CD8-positive, alpha-beta memory T cell (primary cell): ENCODE measurements at regions not wholly inside any gene's neighbourhood (a gene's known extent, or its start where the extent isn't known, plus 50 kb on each side); places are given as distances from the start of the nearest gene placed in this dataset.
"Not testable (repeated sequence)": the region's sequence is repeated elsewhere in the genome, so short reads cannot be mapped to it uniquely, and the experiment has no call there.

Source experiments
- CTCF ChIA-PET: fragments of 350-600 bp; sonication (Branson Sonifier 250); formaldehyde crosslinking; loops from one replicate; lab custom pipeline; 2021; ENCODE audit warnings: antibody characterized with exemption; lab: Charles Lee
- POLR2A ChIA-PET: fragments of 350-600 bp; sonication (Branson Sonifier 250); formaldehyde crosslinking; loops from one replicate; lab custom pipeline; 2021; ENCODE audit warnings: antibody characterized with exemption; lab: Charles Lee
- DNase-seq, 5 donors: peaks; one replicate each; pipeline versions ENCODE4 v3.0.0 to v3.0.0-alpha.2; 2020 to 2022; ENCODE audit warnings: mixed read lengths in 1 of 5
- H3K27ac ChIP-seq: one replicate; pipeline ENCODE4 v1.7.0; 2013; ENCODE audit warnings: low read depth, mild to moderate bottlenecking, low read length, moderate library complexity
- H3K27me3 ChIP-seq: 2 replicates; pipeline ENCODE4 v1.7.0; 2013; ENCODE audit warnings: low read length, mild to moderate bottlenecking; ENCODE audit not compliant: insufficient read depth, poor library complexity, severe bottlenecking
- H3K36me3 ChIP-seq: 2 replicates; pipeline ENCODE4 v1.7.0; 2013; ENCODE audit warnings: mild to moderate bottlenecking, low read length, moderate library complexity; ENCODE audit not compliant: insufficient read depth
- H3K4me1 ChIP-seq: 2 replicates; pipeline ENCODE4 v1.7.0; 2013; ENCODE audit warnings: mild to moderate bottlenecking, low read length, moderate library complexity; ENCODE audit not compliant: insufficient read depth
- H3K4me3 ChIP-seq: 2 replicates; pipeline ENCODE4 v1.7.0; 2013; ENCODE audit warnings: mild to moderate bottlenecking, low read length
- H3K9me3 ChIP-seq: 2 replicates; pipeline ENCODE4 v1.7.0; 2013; ENCODE audit warnings: mild to moderate bottlenecking, low read length
- H3K27ac Mint-ChIP-seq, 8 donors: one replicate each; pipeline ENCODE4 v1.8.0; 2020 to 2021; ENCODE audit warnings: mixed read lengths in 8 of 8, mild to moderate bottlenecking in 6 of 8, inconsistent platforms in 3 of 8, moderate library complexity in 3 of 8
- H3K27me3 Mint-ChIP-seq, 2 donors: one replicate each; pipeline ENCODE4 v1.8.0; 2020 to 2021; ENCODE audit warnings: mixed read lengths in 2 of 2, mild to moderate bottlenecking in 1 of 2, moderate library complexity in 1 of 2
- H3K36me3 Mint-ChIP-seq, 3 donors: one replicate each; pipeline ENCODE4 v1.8.0; 2020 to 2021; ENCODE audit warnings: mixed read lengths in 3 of 3, inconsistent platforms in 1 of 3, mild to moderate bottlenecking in 1 of 3
- H3K4me1 Mint-ChIP-seq, 3 donors: one replicate each; pipeline ENCODE4 v1.8.0; 2020 to 2021; ENCODE audit warnings: mixed read lengths in 3 of 3, inconsistent platforms in 1 of 3, mild to moderate bottlenecking in 1 of 3
- H3K4me3 Mint-ChIP-seq, 7 donors: one replicate each; pipeline ENCODE4 v1.8.0; 2020 to 2021; ENCODE audit warnings: mixed read lengths in 7 of 7, mild to moderate bottlenecking in 6 of 7, moderate library complexity in 4 of 7, inconsistent platforms in 2 of 7
- H3K9me3 Mint-ChIP-seq, 5 donors: one replicate each; pipeline ENCODE4 v1.8.0; 2020 to 2022; ENCODE audit warnings: mixed read lengths in 5 of 5, mild to moderate bottlenecking in 3 of 5, moderate library complexity in 2 of 5, inconsistent platforms in 1 of 5

- POLR2A ChIA-PET: no interaction called here
- H3K27ac Mint-ChIP-seq: no peak overlapping the region
- H3K4me3 Mint-ChIP-seq: no peak overlapping the region
Observed at GRCh38 chr6:60991427-60992028, 1294.5 kb downstream of the KHDRBS2 start.

DNA sequence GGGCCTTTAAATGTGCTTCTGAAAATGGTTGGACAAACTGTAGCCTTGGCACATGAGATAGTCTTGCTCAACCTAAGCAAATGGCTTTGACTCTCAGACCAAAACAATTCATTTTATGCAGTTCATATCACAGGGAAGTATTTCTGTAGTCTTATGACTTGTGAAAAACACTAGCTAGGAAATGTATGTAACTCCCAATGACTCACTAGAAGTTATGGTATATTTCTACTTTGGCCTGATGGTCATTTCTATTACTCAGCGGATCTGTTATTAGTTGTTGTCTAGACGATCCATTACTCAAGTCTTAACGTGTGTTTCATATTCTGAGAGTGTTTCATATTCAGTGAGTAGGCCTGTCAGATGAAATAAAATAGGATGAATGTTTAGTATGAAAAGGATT is 1333.5 kb downstream of the KHDRBS2 start:
- Histone ChIP-seq H3K4me3 (no peak overlapping the region), H3K27ac (no peak overlapping the region), H3K4me1 (no peaks in the 10 kb centered on the region), H3K9me3 (no peaks in the 10 kb centered on the region), H3K36me3 (no peaks in the 10 kb centered on the region), H3K27me3 (no peaks in the 10 kb centered on the region)
- H3K27me3 Mint-ChIP-seq: no peaks in the 10 kb centered on the region
- no peaks in the 10 kb centered on the region for H3K4me1 Mint-ChIP-seq
- POLR2A ChIA-PET: no interaction called here
- no peaks in the 10 kb centered on the region for H3K36me3 Mint-ChIP-seq
- H3K9me3 Mint-ChIP-seq: peaks cover 3 to 22% (median 6%) of the 10 kb centered on the region in 5 donors
- CTCF ChIA-PET: no interaction called here
- DNase-seq: no peak
- no peak overlapping the region for H3K27ac Mint-ChIP-seq
- no peak overlapping the region for H3K4me3 Mint-ChIP-seq

More at GRCh38 chr6:60991427-60992028, 1294.5 kb downstream of the KHDRBS2 start:
- Mint-ChIP-seq H3K27me3 (no peaks in the 10 kb centered on the region), H3K9me3 (peaks cover 2 to 29% (median 6%) of the 10 kb centered on the region in 5 donors), H3K4me1 (no peaks in the 10 kb centered on the region), H3K36me3 (no peaks in the 10 kb centered on the region)
- Histone ChIP-seq H3K9me3 (no peaks in the 10 kb centered on the region), H3K4me1 (no peaks in the 10 kb centered on the region), H3K4me3 (no peak overlapping the region), H3K27ac (no peak overlapping the region), H3K36me3 (no peaks in the 10 kb centered on the region), H3K27me3 (no peaks in the 10 kb centered on the region)
- CTCF ChIA-PET: no interaction called here
- no peak for DNase-seq

DNA sequence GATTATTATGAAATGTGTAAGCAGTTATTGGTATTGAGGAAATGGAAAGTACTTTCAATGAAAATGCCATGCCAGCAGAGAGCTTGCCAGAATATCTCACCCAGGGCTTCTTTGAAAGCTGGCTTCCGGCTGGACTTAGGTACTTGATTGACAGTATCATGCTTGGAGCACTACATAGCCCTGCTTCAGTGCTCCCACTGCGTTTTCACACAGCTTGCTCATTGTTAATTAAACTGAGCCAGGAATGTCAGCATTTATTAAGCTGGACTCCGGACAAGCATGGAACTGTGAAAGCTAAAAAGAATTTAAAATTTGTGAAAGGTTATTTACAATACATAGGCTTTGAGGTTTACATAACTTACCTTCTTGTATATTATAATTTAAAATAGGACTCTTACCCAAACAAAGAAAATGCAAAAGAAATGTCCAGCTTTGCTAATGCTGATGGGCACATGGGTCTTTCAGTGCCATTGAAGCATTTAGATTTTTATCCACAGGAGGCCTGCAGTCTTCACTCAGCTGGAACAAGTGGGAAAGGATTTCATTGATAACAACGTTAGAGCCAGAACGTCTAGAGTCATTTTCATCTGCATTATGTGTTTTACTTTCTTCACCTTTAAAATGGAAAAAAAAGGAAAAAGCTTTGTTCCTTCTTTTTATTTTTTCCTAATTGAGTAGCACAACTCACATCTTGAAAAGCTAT is 1335.7 kb downstream of the KHDRBS2 start:
- POLR2A ChIA-PET, H3K27me3 ChIP-seq, H3K36me3 ChIP-seq, H3K27me3 Mint-ChIP-seq, H3K27ac Mint-ChIP-seq, H3K9me3 ChIP-seq, H3K4me3 ChIP-seq, H3K4me3 Mint-ChIP-seq, H3K36me3 Mint-ChIP-seq, H3K4me1 ChIP-seq, DNase-seq, H3K27ac ChIP-seq, H3K4me1 Mint-ChIP-seq, CTCF ChIA-PET: not testable (repeated sequence)
- peaks cover 4 to 22% (median 11%) of the 10 kb centered on the region in 5 donors for H3K9me3 Mint-ChIP-seq

GRCh38 chr6:60947416-60947815 is 1338.6 kb downstream of the KHDRBS2 start:
- DNase-seq, H3K4me1 ChIP-seq, H3K9me3 ChIP-seq, H3K4me3 ChIP-seq, H3K27ac ChIP-seq, POLR2A ChIA-PET, H3K36me3 ChIP-seq, H3K4me1 Mint-ChIP-seq, H3K36me3 Mint-ChIP-seq, H3K27me3 ChIP-seq, H3K4me3 Mint-ChIP-seq, H3K27ac Mint-ChIP-seq, H3K27me3 Mint-ChIP-seq, CTCF ChIA-PET: not testable (repeated sequence)
- peaks cover 6 to 22% (median 11%) of the 10 kb centered on the region in 5 donors for H3K9me3 Mint-ChIP-seq

- H3K9me3 ChIP-seq, H3K27me3 Mint-ChIP-seq, H3K36me3 Mint-ChIP-seq, H3K27ac Mint-ChIP-seq, H3K4me3 Mint-ChIP-seq, POLR2A ChIA-PET, H3K36me3 ChIP-seq, H3K4me3 ChIP-seq, H3K4me1 Mint-ChIP-seq, H3K27me3 ChIP-seq, H3K27ac ChIP-seq, CTCF ChIA-PET, H3K4me1 ChIP-seq: not testable (repeated sequence)
- peak in 1 of 5 donors; percentile 31 for DNase-seq
- H3K9me3 Mint-ChIP-seq: peaks cover 9 to 19% (median 13%) of the 10 kb centered on the region in 5 donors
Observed at GRCh38 chr6:60944803-60945202, 1341.2 kb downstream of the KHDRBS2 start.

- H3K27me3 ChIP-seq, DNase-seq, H3K9me3 ChIP-seq, H3K9me3 Mint-ChIP-seq, H3K36me3 ChIP-seq, H3K36me3 Mint-ChIP-seq, H3K4me1 ChIP-seq, H3K4me3 ChIP-seq, H3K27ac ChIP-seq, H3K4me3 Mint-ChIP-seq, H3K27me3 Mint-ChIP-seq, H3K4me1 Mint-ChIP-seq, H3K27ac Mint-ChIP-seq, POLR2A ChIA-PET, CTCF ChIA-PET: not testable (repeated sequence)
Observed at GRCh38 chr6:60935970-60936369, 1350.1 kb downstream of the KHDRBS2 start.

DNA sequence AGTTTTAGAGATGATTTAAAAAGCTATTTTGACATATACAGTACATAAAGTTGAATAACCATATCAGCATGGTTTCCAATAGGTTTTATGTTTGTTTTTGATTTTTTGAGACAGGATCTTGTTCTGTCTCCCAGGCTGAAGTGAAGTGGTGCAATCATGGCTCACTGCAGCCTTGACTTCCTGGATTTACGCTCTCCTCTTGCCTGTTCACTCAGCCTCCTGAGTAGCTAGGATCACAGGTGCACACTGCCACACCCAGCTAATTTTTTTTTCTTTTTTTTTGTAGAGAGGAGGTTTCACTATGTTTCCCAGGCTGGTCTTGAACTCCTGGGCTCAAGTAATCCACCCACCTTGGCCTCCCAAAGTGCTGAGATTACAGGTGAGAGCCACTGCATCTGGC is 1366.4 kb downstream of the KHDRBS2 start:
- H3K27ac ChIP-seq, H3K36me3 Mint-ChIP-seq, DNase-seq, CTCF ChIA-PET, H3K27me3 Mint-ChIP-seq, H3K4me3 Mint-ChIP-seq, H3K36me3 ChIP-seq, H3K4me1 Mint-ChIP-seq, H3K27ac Mint-ChIP-seq, POLR2A ChIA-PET, H3K9me3 ChIP-seq, H3K4me1 ChIP-seq, H3K27me3 ChIP-seq, H3K4me3 ChIP-seq: not testable (repeated sequence)
- H3K9me3 Mint-ChIP-seq: peaks cover 0 to 11% (median 7%) of the 10 kb centered on the region in 5 donors

DNA sequence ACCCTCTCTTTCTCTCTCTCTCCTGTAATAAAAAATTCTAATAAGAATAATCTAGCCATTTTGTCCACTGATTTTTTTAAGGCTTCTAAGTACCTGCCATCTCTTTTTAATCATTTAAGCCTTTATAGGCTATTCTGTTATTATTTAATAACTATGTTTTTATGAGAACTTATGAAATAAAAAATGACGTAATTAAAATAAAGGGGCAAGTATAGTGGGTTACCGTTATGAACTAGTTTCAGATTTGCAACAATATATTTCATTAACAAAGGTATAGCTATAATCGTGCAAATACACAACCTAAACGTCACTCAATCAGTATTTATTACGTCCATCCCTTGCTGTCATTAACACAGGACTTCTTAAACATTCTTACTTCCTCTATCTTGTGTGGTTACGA is 1382.2 kb downstream of the KHDRBS2 start:
- H3K4me3 Mint-ChIP-seq, CTCF ChIA-PET, H3K9me3 ChIP-seq, H3K36me3 Mint-ChIP-seq, H3K4me1 Mint-ChIP-seq, H3K27ac ChIP-seq, H3K27me3 ChIP-seq, H3K4me1 ChIP-seq, POLR2A ChIA-PET, H3K27me3 Mint-ChIP-seq, H3K4me3 ChIP-seq, DNase-seq, H3K36me3 ChIP-seq, H3K27ac Mint-ChIP-seq: not testable (repeated sequence)
- peaks cover 0 to 23% (median 16%) of the 10 kb centered on the region in 5 donors for H3K9me3 Mint-ChIP-seq
